Loucy (cell line): ENCODE measurements at regions not wholly inside any gene's neighbourhood (a gene's known extent, or its start where the extent isn't known, plus 50 kb on each side); places are given as distances from the start of the nearest gene placed in this dataset.

ENCODE experiments used
- H2AFZ ChIP-seq: fragments of 200-600 bp; sonication (generic); 2 replicates; pipeline ENCODE4 v1.6.0; 2016; ENCODE audit warnings: antibody characterized with exemption, mild to moderate bottlenecking, low read length, moderate library complexity
- H3F3A ChIP-seq: fragments of 200-600 bp; 2 replicates; pipeline ENCODE4 v1.6.0; 2016; ENCODE audit warnings: antibody characterized with exemption, low read depth, mild to moderate bottlenecking
- H3K27me3 ChIP-seq: fragments of 200-600 bp; sonication (generic); 2 replicates; pipeline ENCODE4 v1.6.1; 2014; ENCODE audit warnings: low read length, mild to moderate bottlenecking; ENCODE audit not compliant: insufficient read depth, poor library complexity, severe bottlenecking
- H3K36me3 ChIP-seq: fragments of 200-600 bp; sonication (generic); 2 replicates; pipeline ENCODE4 v1.6.1; 2016; ENCODE audit warnings: low read length; ENCODE audit not compliant: insufficient read depth
- H3K4me1 ChIP-seq: fragments of 200-600 bp; sonication (generic); 2 replicates; pipeline ENCODE4 v1.5.1; 2014; ENCODE audit warnings: low read length, mild to moderate bottlenecking; ENCODE audit not compliant: insufficient read depth, poor library complexity, severe bottlenecking
- H3K4me2 ChIP-seq: fragments of 200-600 bp; sonication (generic); 2 replicates; pipeline ENCODE4 v1.6.0; 2014; ENCODE audit warnings: antibody characterized with exemption, low read length, low read depth, mild to moderate bottlenecking; ENCODE audit not compliant: poor library complexity, severe bottlenecking
- H3K4me3 ChIP-seq: fragments of 200-600 bp; sonication (generic); 2 replicates; pipeline ENCODE4 v1.5.1; 2014; ENCODE audit warnings: low read length, mild to moderate bottlenecking, mixed read lengths; ENCODE audit not compliant: poor library complexity, severe bottlenecking
- H3K79me2 ChIP-seq: fragments of 200-600 bp; sonication (generic); 2 replicates; pipeline ENCODE4 v1.6.1; 2014; ENCODE audit warnings: low read length; ENCODE audit not compliant: insufficient read depth
- H3K9ac ChIP-seq: fragments of 200-600 bp; sonication (generic); 2 replicates; pipeline ENCODE4 v1.6.0; 2014; ENCODE audit warnings: mild to moderate bottlenecking, low read depth, low read length, moderate library complexity; ENCODE audit not compliant: poor library complexity, severe bottlenecking
- H3K9me2 ChIP-seq: fragments of 200-600 bp; sonication (generic); replicated peaks from 2 replicates; pipeline ENCODE4 v1.6.1; 2016; ENCODE audit warnings: low read depth, low read length, mixed read lengths
- H3K9me3 ChIP-seq: fragments of 200-600 bp; sonication (generic); 2 replicates; pipeline ENCODE4 v1.6.1; 2014; ENCODE audit warnings: mild to moderate bottlenecking, antibody characterized with exemption, low read length, low read depth; ENCODE audit not compliant: insufficient read depth
- H4K20me1 ChIP-seq: fragments of 200-600 bp; sonication (generic); 2 replicates; pipeline ENCODE4 v1.6.0; 2014; ENCODE audit warnings: antibody characterized with exemption, low read length, mild to moderate bottlenecking; ENCODE audit not compliant: insufficient read depth, poor library complexity, severe bottlenecking
- CTCF ChIP-seq: fragments of 200-600 bp; sonication (generic); conservative IDR thresholded peaks from 2 replicates; pipeline ENCODE4 v1.5.1; 2014; ENCODE audit warnings: mild to moderate bottlenecking, antibody characterized with exemption, low read length
- EZH2phosphoT487 ChIP-seq: fragments of 200-600 bp; IDR thresholded peaks from 2 replicates; pipeline ENCODE4 v1.6.1; 2018; ENCODE audit warnings: antibody characterized with exemption, mild to moderate bottlenecking, moderate library complexity, borderline replicate concordance

DNA sequence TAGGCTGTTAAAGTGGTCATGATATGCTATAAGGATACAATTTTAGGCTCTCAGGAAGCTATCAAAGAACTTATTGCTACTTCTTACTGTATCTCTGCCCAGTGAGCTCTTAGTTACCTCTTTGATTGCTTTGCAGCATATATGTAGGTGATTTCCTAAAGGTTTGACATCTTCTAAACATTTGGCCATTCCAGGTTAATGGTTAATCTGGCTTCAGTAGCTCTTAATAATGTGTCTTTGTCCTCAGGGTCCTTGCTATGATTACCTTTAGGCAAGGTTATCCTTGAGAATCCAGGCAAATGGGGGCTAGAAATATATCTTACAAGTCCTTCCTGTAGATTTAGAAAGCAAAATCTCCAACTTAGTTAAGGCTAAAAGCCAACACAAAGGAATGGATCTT, 575.4 kb downstream of the TFAP2B start:
- no peaks in the 10 kb centered on the region for H3K9me3 ChIP-seq
- H3K4me3 ChIP-seq, result no peak overlapping the region
- H3K79me2 ChIP-seq, result no peaks in the 10 kb centered on the region
- H3K4me2 ChIP-seq, result no peak overlapping the region
- H2AFZ ChIP-seq, result no peak overlapping the region
- no peaks in the 10 kb centered on the region for H3F3A ChIP-seq
- no peaks in the 10 kb centered on the region for H3K4me1 ChIP-seq
- H3K36me3 ChIP-seq, result no peaks in the 10 kb centered on the region
- no peaks in the 10 kb centered on the region for H4K20me1 ChIP-seq
- H3K27me3 ChIP-seq, result no peaks in the 10 kb centered on the region
- H3K9me2 ChIP-seq, result no peaks in the 10 kb centered on the region
- no peak overlapping the region for H3K9ac ChIP-seq
- TF ChIP-seq CTCF (no peak), EZH2phosphoT487 (no peak)

GRCh38 chr6:51396583-51396982, 577.9 kb downstream of the TFAP2B start:
- H3K9me2 ChIP-seq, result no peaks in the 10 kb centered on the region
- no peak overlapping the region for H2AFZ ChIP-seq
- H3K4me1 ChIP-seq, result no peaks in the 10 kb centered on the region
- H3K4me3 ChIP-seq, result no peak overlapping the region
- no peaks in the 10 kb centered on the region for H3F3A ChIP-seq
- no peak for TF ChIP-seq EZH2phosphoT487
- no peaks in the 10 kb centered on the region for H3K27me3 ChIP-seq
- H3K9me3 ChIP-seq, result no peaks in the 10 kb centered on the region
- no peaks in the 10 kb centered on the region for H3K79me2 ChIP-seq
- no peaks in the 10 kb centered on the region for H4K20me1 ChIP-seq
- H3K36me3 ChIP-seq, result no peaks in the 10 kb centered on the region
- no peak overlapping the region for H3K4me2 ChIP-seq
- no peak overlapping the region for H3K9ac ChIP-seq

- no peak for TF ChIP-seq EZH2phosphoT487
- no peak for TF ChIP-seq CTCF
- Histone ChIP-seq H3K27me3 (no peaks in the 10 kb centered on the region), H4K20me1 (no peaks in the 10 kb centered on the region), H3K4me3 (no peak overlapping the region), H2AFZ (no peak overlapping the region), H3K79me2 (no peaks in the 10 kb centered on the region), H3K9me3 (no peaks in the 10 kb centered on the region), H3K4me2 (no peak overlapping the region), H3K9me2 (no peaks in the 10 kb centered on the region), H3F3A (no peaks in the 10 kb centered on the region), H3K4me1 (no peaks in the 10 kb centered on the region), H3K36me3 (no peaks in the 10 kb centered on the region), H3K9ac (no peak overlapping the region)
Observed at GRCh38 chr6:51398064-51398705, 579.5 kb downstream of the TFAP2B start.

DNA sequence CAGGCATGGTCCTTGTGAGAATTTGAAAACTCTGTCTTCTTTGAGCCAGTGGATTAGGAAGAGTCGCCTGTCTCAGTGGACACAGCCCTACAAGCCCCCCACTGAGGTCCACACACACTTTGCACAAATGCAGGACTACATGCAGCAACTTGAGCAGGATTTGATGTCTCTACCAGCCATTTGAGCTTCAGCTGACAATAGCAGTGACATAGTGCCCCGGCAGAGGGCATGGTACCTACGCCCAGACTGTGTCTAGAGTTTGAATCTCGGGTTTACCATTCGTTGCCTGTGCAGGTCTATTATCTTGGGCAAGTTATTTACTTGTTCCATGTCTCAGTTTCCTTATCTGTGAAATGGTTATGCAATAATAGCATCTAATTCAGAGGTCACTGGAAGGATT, 580.1 kb downstream of the TFAP2B start:
- Histone ChIP-seq H3K9me2 (no peaks in the 10 kb centered on the region), H3K4me1 (no peaks in the 10 kb centered on the region), H4K20me1 (no peaks in the 10 kb centered on the region), H3K79me2 (no peaks in the 10 kb centered on the region), H3K4me3 (no peak overlapping the region), H2AFZ (no peak overlapping the region), H3F3A (no peaks in the 10 kb centered on the region), H3K9me3 (no peaks in the 10 kb centered on the region), H3K4me2 (no peak overlapping the region), H3K36me3 (no peaks in the 10 kb centered on the region), H3K9ac (no peak overlapping the region), H3K27me3 (no peaks in the 10 kb centered on the region)
- TF ChIP-seq EZH2phosphoT487 (no peak), CTCF (no peak)
